A673 (cell line): ENCODE measurements at regions not wholly inside any gene's neighbourhood (a gene's known extent, or its start where the extent isn't known, plus 50 kb on each side); places are given as distances from the start of the nearest gene placed in this dataset.

Experiments
- BruUV-seq: library from RNA; stranded (reverse); fragments of 400-500 nt; replicated peaks from 2 replicates; lab custom pipeline; 2021; lab: Mats Ljungman, UMichigan
- CTCF ChIA-PET: fragments of 300-600 bp; sonication (Branson Sonifier 250); formaldehyde crosslinking; loops from one replicate; lab custom pipeline; 2022; ENCODE audit warnings: antibody characterized with exemption; lab: Charles Lee
- POLR2A ChIA-PET: fragments of 300-600 bp; sonication (Branson Sonifier 250); formaldehyde crosslinking; loops from one replicate; lab custom pipeline; 2022; ENCODE audit warnings: antibody characterized with exemption; ENCODE audit not compliant: low non-redundant PET; lab: Charles Lee
- DNase-seq: peaks from one replicate; pipeline ENCODE4 v3.0.0-alpha.2; 2015; ENCODE audit warnings: low spot score
- H3K27ac ChIP-seq: fragments of 200-600 bp; sonication (generic); 2 replicates; pipeline ENCODE4 v1.5.1; 2016; ENCODE audit warnings: mixed run types, low read depth, mild to moderate bottlenecking, mixed read lengths, antibody characterized with exemption, low read length; ENCODE audit not compliant: poor library complexity, severe bottlenecking
- H3K27me3 ChIP-seq: fragments of 200-600 bp; sonication (generic); replicated peaks from 2 replicates; pipeline ENCODE4 v1.6.1; 2017; ENCODE audit warnings: mixed run types, low read depth, mild to moderate bottlenecking, mixed read lengths, antibody characterized with exemption, low read length; ENCODE audit not compliant: insufficient read depth, poor library complexity
- H3K36me3 ChIP-seq: fragments of 200-600 bp; sonication (generic); 2 replicates; pipeline ENCODE4 v1.6.1; 2016; ENCODE audit warnings: mixed run types, mild to moderate bottlenecking, mixed read lengths, antibody characterized with exemption, low read length; ENCODE audit not compliant: insufficient read depth, poor library complexity, severe bottlenecking
- H3K4me1 ChIP-seq: fragments of 200-600 bp; sonication (generic); 2 replicates; pipeline ENCODE4 v1.6.1; 2017; ENCODE audit warnings: mixed run types, mild to moderate bottlenecking, mixed read lengths, antibody characterized with exemption, low read length; ENCODE audit not compliant: insufficient read depth, poor library complexity, severe bottlenecking
- H3K4me3 ChIP-seq: fragments of 200-600 bp; sonication (generic); 2 replicates; pipeline ENCODE4 v1.5.1; 2016; ENCODE audit warnings: low read depth, mixed run types, mild to moderate bottlenecking, mixed read lengths, low read length; ENCODE audit not compliant: poor library complexity, severe bottlenecking
- H3K9me3 ChIP-seq: fragments of 200-600 bp; sonication (generic); 2 replicates; pipeline ENCODE4 v1.6.1; 2016; ENCODE audit warnings: mixed run types, low read depth, mild to moderate bottlenecking, mixed read lengths, antibody characterized with exemption, low read length; ENCODE audit not compliant: poor library complexity, severe bottlenecking
- CTCF ChIP-seq: fragments of 300-800, 200-600 bp; sonication (generic); conservative IDR thresholded peaks from 2 replicates; pipeline ENCODE4 v1.5.1; 2017; ENCODE audit warnings: low read depth, mild to moderate bottlenecking, antibody characterized with exemption, low read length, moderate library complexity, mixed read lengths
- EZH2 ChIP-seq: fragments of 200-600 bp; sonication (generic); IDR thresholded peaks from 2 replicates; pipeline ENCODE4 v1.6.1; 2017; ENCODE audit warnings: borderline replicate concordance, low read depth, mild to moderate bottlenecking, mixed read lengths, antibody characterized with exemption, low read length; ENCODE audit not compliant: poor library complexity, severe bottlenecking
- intact Hi-C: fragments of 100-400 bp; cut with micrococcal nuclease; formaldehyde crosslinking; loops from one replicate; pipeline ENCODE4 v1.10.0; 2022; ENCODE audit not compliant: unreplicated experiment

GRCh38 chr21:41584603-41585176, 76.7 kb upstream of the TMPRSS2 start:
- POLR2A ChIA-PET, result no interaction called here
- no peak overlapping the region for H3K27ac ChIP-seq
- intact Hi-C loops, result no loop called here
- H3K9me3 ChIP-seq, result no peaks in the 10 kb centered on the region
- no peaks in the 10 kb centered on the region for H3K4me1 ChIP-seq
- DNase-seq, result no peak
- H3K4me3 ChIP-seq, result no peak overlapping the region
- TF ChIP-seq EZH2 (no peak), CTCF (no peak)
- no peaks in the 10 kb centered on the region for H3K36me3 ChIP-seq
- BruUV-seq, result no TSS peak
- CTCF ChIA-PET, result no interaction called here
- H3K27me3 ChIP-seq, result no peaks in the 10 kb centered on the region

GRCh38 chr21:41583274-41583790, 75.4 kb upstream of the TMPRSS2 start:
- H3K36me3 ChIP-seq, result no peaks in the 10 kb centered on the region
- H3K27me3 ChIP-seq, result no peaks in the 10 kb centered on the region
- H3K9me3 ChIP-seq, result peaks cover 7% of the 10 kb centered on the region
- no TSS peak for BruUV-seq
- ChIA-PET POLR2A (no interaction called here), CTCF (no interaction called here)
- H3K4me3 ChIP-seq, result no peak overlapping the region
- no peak overlapping the region for H3K27ac ChIP-seq
- TF ChIP-seq EZH2, result no peak
- no peak for TF ChIP-seq CTCF
- no peak for DNase-seq
- H3K4me1 ChIP-seq, result no peaks in the 10 kb centered on the region
- intact Hi-C loops, result no loop called here

- CTCF ChIA-PET, result no interaction called here
These were observed 74.9 kb upstream of the TMPRSS2 start for GRCh38 chr21:41582866-41583265.

More at GRCh38 chr21:41582866-41583265, 74.9 kb upstream of the TMPRSS2 start:
- no TSS peak for BruUV-seq
- Histone ChIP-seq H3K4me1 (no peaks in the 10 kb centered on the region), H3K27me3 (no peaks in the 10 kb centered on the region), H3K9me3 (peaks cover 11% of the 10 kb centered on the region), H3K36me3 (no peaks in the 10 kb centered on the region), H3K27ac (no peak overlapping the region), H3K4me3 (no peak overlapping the region)
- intact Hi-C loops, result no loop called here
- POLR2A ChIA-PET, result no interaction called here
- TF ChIP-seq CTCF (no peak), EZH2 (no peak)
- DNase-seq, result no peak
